ENCODE measurements at regions not wholly inside any gene's neighbourhood (a gene's known extent, or its start where the extent isn't known, plus 50 kb on each side); places are given as distances from the start of the nearest gene placed in this dataset.

DNA sequence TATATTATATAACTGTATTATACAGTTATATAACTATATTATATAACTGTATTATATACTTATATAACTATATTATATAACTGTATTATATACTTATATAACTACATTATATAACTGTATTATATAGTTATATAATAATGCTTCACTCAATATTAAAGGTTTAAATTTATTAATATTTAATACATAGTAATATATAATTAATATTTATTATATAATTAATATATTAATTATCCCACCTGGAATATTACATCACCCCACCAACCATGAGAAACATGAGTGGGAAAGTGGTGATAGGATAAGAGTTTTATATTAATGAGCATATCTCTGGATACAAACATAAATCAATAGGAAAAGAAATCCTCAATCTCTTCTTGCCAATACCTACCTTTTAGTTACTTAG, 487.1 kb upstream of the LRRTM4 start:
- no peaks in the 10 kb centered on the region for H3K79me2 ChIP-seq (ENCODE audit: insufficient read depth, low read length)
- no peaks in the 10 kb centered on the region for H3K9me3 ChIP-seq (ENCODE audit: insufficient read depth, low read length, severe bottlenecking)
- H2AFZ ChIP-seq (ENCODE audit: low read depth, low read length), result no peak overlapping the region
- no peaks in the 10 kb centered on the region for H3K4me1 ChIP-seq (ENCODE audit: insufficient read depth, low read length)
- no peak overlapping the region for H3K4me3 ChIP-seq (ENCODE audit: low read depth in 1 of 2, low read length in 2 of 2)
- no peak overlapping the region for H3K27ac ChIP-seq (ENCODE audit: low read length)
- TF ChIP-seq, protein P1, sequence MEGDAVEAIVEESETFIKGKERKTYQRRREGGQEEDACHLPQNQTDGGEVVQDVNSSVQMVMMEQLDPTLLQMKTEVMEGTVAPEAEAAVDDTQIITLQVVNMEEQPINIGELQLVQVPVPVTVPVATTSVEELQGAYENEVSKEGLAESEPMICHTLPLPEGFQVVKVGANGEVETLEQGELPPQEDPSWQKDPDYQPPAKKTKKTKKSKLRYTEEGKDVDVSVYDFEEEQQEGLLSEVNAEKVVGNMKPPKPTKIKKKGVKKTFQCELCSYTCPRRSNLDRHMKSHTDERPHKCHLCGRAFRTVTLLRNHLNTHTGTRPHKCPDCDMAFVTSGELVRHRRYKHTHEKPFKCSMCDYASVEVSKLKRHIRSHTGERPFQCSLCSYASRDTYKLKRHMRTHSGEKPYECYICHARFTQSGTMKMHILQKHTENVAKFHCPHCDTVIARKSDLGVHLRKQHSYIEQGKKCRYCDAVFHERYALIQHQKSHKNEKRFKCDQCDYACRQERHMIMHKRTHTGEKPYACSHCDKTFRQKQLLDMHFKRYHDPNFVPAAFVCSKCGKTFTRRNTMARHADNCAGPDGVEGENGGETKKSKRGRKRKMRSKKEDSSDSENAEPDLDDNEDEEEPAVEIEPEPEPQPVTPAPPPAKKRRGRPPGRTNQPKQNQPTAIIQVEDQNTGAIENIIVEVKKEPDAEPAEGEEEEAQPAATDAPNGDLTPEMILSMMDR (IDR thresholded peaks at IDR 0.05; ENCODE audit: borderline replicate concordance, extremely low read depth, low read length, poor library complexity, severe bottlenecking), result no peak
- TF ChIP-seq EZH2 (IDR thresholded peaks at IDR 0.05; ENCODE audit: borderline replicate concordance, low read depth, low read length, severe bottlenecking), result no peak
- DNase-seq (no peak), ATAC-seq (ENCODE audit: insufficient read depth, low read depth) (no peak)
- H3K9ac ChIP-seq (ENCODE audit: low read depth, low read length), result no peak overlapping the region
- H3K4me2 ChIP-seq (ENCODE audit: insufficient read depth, low read length), result no peak overlapping the region
- no peaks in the 10 kb centered on the region for H4K20me1 ChIP-seq (ENCODE audit: insufficient read depth, low read length)
- H3K36me3 ChIP-seq (ENCODE audit: insufficient read depth, low read length), result no peaks in the 10 kb centered on the region
- no peaks in the 10 kb centered on the region for H3K27me3 ChIP-seq (ENCODE audit: insufficient read depth, low read length, poor library complexity)

DNA sequence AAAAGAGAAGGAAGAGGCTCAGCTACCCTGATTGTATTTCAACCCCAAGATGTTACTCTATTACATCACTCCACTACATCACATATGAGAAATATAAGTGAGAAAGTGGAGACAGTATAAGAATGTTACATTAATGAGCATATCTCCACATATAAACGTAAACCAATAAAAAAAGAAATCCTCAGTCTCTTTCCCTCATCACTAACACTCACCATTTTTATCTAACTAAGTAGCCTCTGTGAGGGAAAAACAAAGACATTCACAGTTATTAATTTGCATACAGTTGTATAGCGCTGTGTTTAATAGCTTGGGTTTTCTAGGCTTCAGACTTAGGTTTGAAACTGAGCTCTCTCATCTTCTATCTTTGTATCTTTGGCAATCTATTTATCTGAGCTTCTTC, 489.1 kb upstream of the LRRTM4 start:
- Histone ChIP-seq H3K79me2 (ENCODE audit: insufficient read depth, low read length) (no peaks in the 10 kb centered on the region), H2AFZ (ENCODE audit: low read depth, low read length) (no peak overlapping the region), H3K4me2 (ENCODE audit: insufficient read depth, low read length) (no peak overlapping the region), H3K4me1 (ENCODE audit: insufficient read depth, low read length) (no peaks in the 10 kb centered on the region), H3K36me3 (ENCODE audit: insufficient read depth, low read length) (no peaks in the 10 kb centered on the region), H3K9ac (ENCODE audit: low read depth, low read length) (no peak overlapping the region), H4K20me1 (ENCODE audit: insufficient read depth, low read length) (no peaks in the 10 kb centered on the region), H3K27ac (ENCODE audit: low read length) (no peak overlapping the region), H3K9me3 (ENCODE audit: insufficient read depth, low read length, severe bottlenecking) (no peaks in the 10 kb centered on the region), H3K4me3 (ENCODE audit: low read depth in 1 of 2, low read length in 2 of 2) (no peak overlapping the region), H3K27me3 (ENCODE audit: insufficient read depth, low read length, poor library complexity) (no peaks in the 10 kb centered on the region)
- no peak for TF ChIP-seq EZH2 (IDR thresholded peaks at IDR 0.05; ENCODE audit: borderline replicate concordance, low read depth, low read length, severe bottlenecking)
- TF ChIP-seq, protein P1 (IDR thresholded peaks at IDR 0.05; ENCODE audit: borderline replicate concordance, extremely low read depth, low read length, poor library complexity, severe bottlenecking), result no peak
- ATAC-seq (ENCODE audit: insufficient read depth, low read depth) (no peak), DNase-seq (no peak)

GRCh38 chr2:78020491-78020890, 498.3 kb upstream of the LRRTM4 start:
- ATAC-seq (ENCODE audit: insufficient read depth, low read depth) (no peak), DNase-seq (no peak)
- H3K4me3 ChIP-seq (ENCODE audit: low read depth in 1 of 2, low read length in 2 of 2), result no peak overlapping the region
- no peak overlapping the region for H3K9ac ChIP-seq (ENCODE audit: low read depth, low read length)
- no peaks in the 10 kb centered on the region for H3K36me3 ChIP-seq (ENCODE audit: insufficient read depth, low read length)
- no peaks in the 10 kb centered on the region for H3K9me3 ChIP-seq (ENCODE audit: insufficient read depth, low read length, severe bottlenecking)
- H3K4me2 ChIP-seq (ENCODE audit: insufficient read depth, low read length), result no peak overlapping the region
- no peak overlapping the region for H2AFZ ChIP-seq (ENCODE audit: low read depth, low read length)
- no peaks in the 10 kb centered on the region for H3K79me2 ChIP-seq (ENCODE audit: insufficient read depth, low read length)
- no peaks in the 10 kb centered on the region for H4K20me1 ChIP-seq (ENCODE audit: insufficient read depth, low read length)
- no peaks in the 10 kb centered on the region for H3K4me1 ChIP-seq (ENCODE audit: insufficient read depth, low read length)
- no peak overlapping the region for H3K27ac ChIP-seq (ENCODE audit: low read length)
- H3K27me3 ChIP-seq (ENCODE audit: insufficient read depth, low read length, poor library complexity), result no peaks in the 10 kb centered on the region
- TF ChIP-seq, protein P1 (IDR thresholded peaks at IDR 0.05; ENCODE audit: borderline replicate concordance, extremely low read depth, low read length, poor library complexity, severe bottlenecking), result no peak
- no peak for TF ChIP-seq EZH2 (IDR thresholded peaks at IDR 0.05; ENCODE audit: borderline replicate concordance, low read depth, low read length, severe bottlenecking)

DNA sequence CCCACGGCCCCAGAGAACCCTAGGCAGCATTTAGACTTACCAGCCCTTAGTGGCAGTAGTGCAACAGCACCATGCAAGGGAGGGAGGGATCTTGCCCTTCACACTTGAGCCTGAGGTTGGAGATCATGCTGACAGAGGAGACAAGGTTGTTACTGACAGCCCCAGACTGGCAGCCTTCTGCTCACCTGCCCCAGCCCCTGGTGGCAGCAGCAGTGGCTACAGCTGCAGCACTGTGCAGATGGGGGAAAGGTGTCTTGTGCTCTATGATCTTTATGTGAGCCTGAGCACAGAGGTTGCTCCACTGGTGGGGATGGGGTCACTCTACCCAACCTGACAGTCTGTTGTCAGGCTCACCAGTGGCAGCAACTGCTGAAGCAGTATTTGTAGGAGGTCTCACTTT, 501.2 kb upstream of the LRRTM4 start:
- H3K27ac ChIP-seq (ENCODE audit: low read length), result no peak overlapping the region
- H3K36me3 ChIP-seq (ENCODE audit: insufficient read depth, low read length), result no peaks in the 10 kb centered on the region
- DNase-seq, result no peak
- H4K20me1 ChIP-seq (ENCODE audit: insufficient read depth, low read length), result no peaks in the 10 kb centered on the region
- no peaks in the 10 kb centered on the region for H3K4me1 ChIP-seq (ENCODE audit: insufficient read depth, low read length)
- no peak for TF ChIP-seq EZH2 (IDR thresholded peaks at IDR 0.05; ENCODE audit: borderline replicate concordance, low read depth, low read length, severe bottlenecking)
- TF ChIP-seq, protein P1 (IDR thresholded peaks at IDR 0.05; ENCODE audit: borderline replicate concordance, extremely low read depth, low read length, poor library complexity, severe bottlenecking), result no peak
- H3K79me2 ChIP-seq (ENCODE audit: insufficient read depth, low read length), result no peaks in the 10 kb centered on the region
- H3K9me3 ChIP-seq (ENCODE audit: insufficient read depth, low read length, severe bottlenecking), result no peaks in the 10 kb centered on the region
- no peak overlapping the region for H2AFZ ChIP-seq (ENCODE audit: low read depth, low read length)
- H3K9ac ChIP-seq (ENCODE audit: low read depth, low read length), result no peak overlapping the region
- ATAC-seq (ENCODE audit: insufficient read depth, low read depth), result no peak
- no peaks in the 10 kb centered on the region for H3K27me3 ChIP-seq (ENCODE audit: insufficient read depth, low read length, poor library complexity)
- H3K4me2 ChIP-seq (ENCODE audit: insufficient read depth, low read length), result no peak overlapping the region
- H3K4me3 ChIP-seq (ENCODE audit: low read depth in 1 of 2, low read length in 2 of 2), result no peak overlapping the region

All from DND-41 (cell line).